Ishikawa (cell line): ENCODE measurements at regions not wholly inside any gene's neighbourhood (a gene's known extent, or its start where the extent isn't known, plus 50 kb on each side); places are given as distances from the start of the nearest gene placed in this dataset.

ENCODE experiments used
- CEBPB ChIP-seq: IDR thresholded peaks from 2 replicates; pipeline ENCODE4 v1.6.1; 2012
- RAD21 ChIP-seq: IDR thresholded peaks from 2 replicates; pipeline ENCODE4 v1.6.1; 2012; ENCODE audit warnings: low read depth
- TAF1 ChIP-seq: IDR thresholded peaks from 2 replicates; pipeline ENCODE4 v1.6.1; 2012; ENCODE audit warnings: low read depth, mild to moderate bottlenecking

DNA sequence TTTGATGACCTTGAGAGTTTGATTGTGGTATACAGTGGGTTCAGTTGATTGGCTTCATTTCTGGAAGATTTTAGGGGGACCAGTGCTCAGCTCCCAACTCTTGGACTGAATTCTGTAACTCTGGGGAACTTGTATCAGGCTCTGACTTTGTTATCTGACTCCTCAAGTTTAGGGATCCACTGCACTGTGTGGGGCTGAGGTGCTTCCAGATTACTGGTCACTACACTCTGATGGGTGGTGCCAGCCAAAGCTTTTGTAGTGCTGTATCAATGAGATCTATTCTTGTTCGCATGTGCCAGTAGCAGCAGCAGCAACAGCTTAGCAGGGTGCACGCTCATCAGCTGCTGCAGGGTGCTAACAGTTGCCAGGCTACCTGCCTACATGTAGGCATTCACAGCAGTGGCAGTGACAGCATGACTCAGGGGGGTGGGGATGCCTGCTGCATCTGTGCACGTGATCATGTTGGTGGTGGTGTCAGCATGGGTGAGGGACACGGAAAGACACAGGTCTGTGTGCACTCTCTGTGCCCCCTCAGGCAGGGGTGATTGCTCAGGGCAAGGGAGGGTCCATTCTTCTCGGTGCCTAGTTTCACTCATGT is 438.8 kb upstream of the SEMA6A start:
- no peak for TF ChIP-seq TAF1
- TF ChIP-seq RAD21, result no peak
- no peak for TF ChIP-seq CEBPB
